ENCODE measurements at regions not wholly inside any gene's neighbourhood (a gene's known extent, or its start where the extent isn't known, plus 50 kb on each side); places are given as distances from the start of the nearest gene placed in this dataset.

DNA sequence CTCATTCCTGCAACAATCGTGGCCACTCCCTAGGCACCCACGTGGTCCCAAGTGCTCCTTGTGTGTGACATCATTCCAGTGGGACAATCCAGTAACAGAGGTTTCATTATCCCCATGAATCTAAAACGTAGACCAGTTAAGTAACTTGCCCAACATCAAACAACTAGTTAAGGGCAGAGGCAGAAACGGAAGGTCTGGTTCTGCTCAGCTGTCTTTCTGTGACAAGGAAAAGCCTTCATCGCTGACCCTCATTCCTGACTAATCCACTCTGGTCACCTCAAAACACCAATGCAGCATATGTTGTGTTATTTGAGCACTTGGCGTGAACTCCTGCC, 261.4 kb upstream of the JARID2 start:
- H3K4me3 ChIP-seq: no peak overlapping the region
- intact Hi-C loops (cut with DNase I; ENCODE audit: low total_unique reads): no loop called here
- H3K27ac ChIP-seq: peak overlapping the region; percentile 9 to 49 (median 44)
- in situ Hi-C loops (cut with MboI; ENCODE audit: low pct_ligation_motif_present in 1 of 4, low pct_unique_long_range_greater_than_20kb in 1 of 4, low sequenced_read_pairs in 3 of 4): no loop called here
- no peaks in the 10 kb centered on the region for H3K36me3 ChIP-seq
- H3K27me3 ChIP-seq: no peaks in the 10 kb centered on the region
- TF ChIP-seq POLR2A (IDR thresholded peaks at IDR 0.05) (no peak), EP300 (IDR thresholded peaks at IDR 0.05; ENCODE audit: low read depth) (no peak), POLR2AphosphoS5 (IDR thresholded peaks at IDR 0.05) (no peak)
- TF ChIP-seq, protein P1, sequence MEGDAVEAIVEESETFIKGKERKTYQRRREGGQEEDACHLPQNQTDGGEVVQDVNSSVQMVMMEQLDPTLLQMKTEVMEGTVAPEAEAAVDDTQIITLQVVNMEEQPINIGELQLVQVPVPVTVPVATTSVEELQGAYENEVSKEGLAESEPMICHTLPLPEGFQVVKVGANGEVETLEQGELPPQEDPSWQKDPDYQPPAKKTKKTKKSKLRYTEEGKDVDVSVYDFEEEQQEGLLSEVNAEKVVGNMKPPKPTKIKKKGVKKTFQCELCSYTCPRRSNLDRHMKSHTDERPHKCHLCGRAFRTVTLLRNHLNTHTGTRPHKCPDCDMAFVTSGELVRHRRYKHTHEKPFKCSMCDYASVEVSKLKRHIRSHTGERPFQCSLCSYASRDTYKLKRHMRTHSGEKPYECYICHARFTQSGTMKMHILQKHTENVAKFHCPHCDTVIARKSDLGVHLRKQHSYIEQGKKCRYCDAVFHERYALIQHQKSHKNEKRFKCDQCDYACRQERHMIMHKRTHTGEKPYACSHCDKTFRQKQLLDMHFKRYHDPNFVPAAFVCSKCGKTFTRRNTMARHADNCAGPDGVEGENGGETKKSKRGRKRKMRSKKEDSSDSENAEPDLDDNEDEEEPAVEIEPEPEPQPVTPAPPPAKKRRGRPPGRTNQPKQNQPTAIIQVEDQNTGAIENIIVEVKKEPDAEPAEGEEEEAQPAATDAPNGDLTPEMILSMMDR (IDR thresholded peaks at IDR 0.05): no peak
- H3K9me3 ChIP-seq: no peaks in the 10 kb centered on the region
- DNase-seq: peak; percentile 79
- peaks cover 5 to 19% (median 8%) of the 10 kb centered on the region in 4 donors for H3K4me1 ChIP-seq
- 22 to 34% methylated on average over 6 of the region's 6 CpGs for WGBS, 2 donors (ENCODE audit: low coverage in 1 of 2)

DNA sequence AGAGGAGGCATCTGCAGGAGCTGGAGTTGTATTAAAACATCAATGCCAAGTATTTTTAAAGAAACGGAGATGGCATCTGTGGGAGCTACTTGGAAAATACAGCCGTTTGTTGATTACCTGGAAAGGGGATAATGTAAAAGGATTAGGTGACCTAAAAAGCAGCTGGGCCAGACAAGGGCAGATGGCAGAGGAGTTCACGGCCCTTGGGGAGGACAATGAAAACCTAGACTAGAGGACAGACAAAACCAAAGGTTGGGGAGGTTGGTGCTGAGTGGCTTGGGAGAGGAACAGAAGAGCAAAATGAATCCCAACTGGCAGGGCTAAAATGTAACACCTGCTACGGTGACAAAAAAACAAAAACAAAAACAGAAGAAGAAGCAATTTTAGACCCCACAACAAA, 260.5 kb upstream of the JARID2 start:
- no peaks in the 10 kb centered on the region for H3K9me3 ChIP-seq
- in situ Hi-C loops (cut with MboI; ENCODE audit: low pct_ligation_motif_present in 1 of 4, low pct_unique_long_range_greater_than_20kb in 1 of 4, low sequenced_read_pairs in 3 of 4): no loop called here
- no peak for TF ChIP-seq POLR2A (IDR thresholded peaks at IDR 0.05)
- TF ChIP-seq POLR2AphosphoS5 (IDR thresholded peaks at IDR 0.05): no peak
- TF ChIP-seq, protein P1 (IDR thresholded peaks at IDR 0.05): no peak
- no peak for TF ChIP-seq EP300 (IDR thresholded peaks at IDR 0.05; ENCODE audit: low read depth)
- H3K27me3 ChIP-seq: no peaks in the 10 kb centered on the region
- no peaks in the 10 kb centered on the region for H3K36me3 ChIP-seq
- no peak for DNase-seq
- intact Hi-C loops (cut with DNase I; ENCODE audit: low total_unique reads): no loop called here
- peaks cover 5 to 19% (median 8%) of the 10 kb centered on the region in 4 donors for H3K4me1 ChIP-seq
- 93 to 94% methylated on average over 3 to 4 of the region's 4 CpGs for WGBS, 2 donors (ENCODE audit: low coverage in 1 of 2)
- no peak overlapping the region for H3K27ac ChIP-seq
- H3K4me3 ChIP-seq: no peak overlapping the region

GRCh38 chr6:14986370-14986769, 259.5 kb upstream of the JARID2 start:
- Histone ChIP-seq H3K36me3 (no peaks in the 10 kb centered on the region), H3K9me3 (no peaks in the 10 kb centered on the region), H3K4me3 (no peak overlapping the region), H3K27ac (no peak overlapping the region), H3K4me1 (peaks cover 5 to 19% (median 8%) of the 10 kb centered on the region in 4 donors), H3K27me3 (no peaks in the 10 kb centered on the region)
- peak; percentile 57 for DNase-seq
- intact Hi-C loops (cut with DNase I; ENCODE audit: low total_unique reads) (no loop called here), in situ Hi-C loops (cut with MboI; ENCODE audit: low pct_ligation_motif_present in 1 of 4, low pct_unique_long_range_greater_than_20kb in 1 of 4, low sequenced_read_pairs in 3 of 4) (no loop called here)
- 51 to 55% methylated on average over 4 to 7 of the region's 7 CpGs for WGBS, 2 donors (ENCODE audit: low coverage in 1 of 2)
- no peak for TF ChIP-seq EP300 (IDR thresholded peaks at IDR 0.05; ENCODE audit: low read depth)
- no peak for TF ChIP-seq POLR2AphosphoS5 (IDR thresholded peaks at IDR 0.05)
- TF ChIP-seq, protein P1 (IDR thresholded peaks at IDR 0.05): no peak
- no peak for TF ChIP-seq POLR2A (IDR thresholded peaks at IDR 0.05)

- peaks cover 5 to 19% (median 8%) of the 10 kb centered on the region in 4 donors for H3K4me1 ChIP-seq
- intact Hi-C loops (cut with DNase I; ENCODE audit: low total_unique reads): no loop called here
- in situ Hi-C loops (cut with MboI; ENCODE audit: low pct_ligation_motif_present in 1 of 4, low pct_unique_long_range_greater_than_20kb in 1 of 4, low sequenced_read_pairs in 3 of 4): no loop called here
- TF ChIP-seq, protein P1 (IDR thresholded peaks at IDR 0.05): no peak
- no peak for TF ChIP-seq EP300 (IDR thresholded peaks at IDR 0.05; ENCODE audit: low read depth)
- TF ChIP-seq POLR2A (IDR thresholded peaks at IDR 0.05): no peak
- TF ChIP-seq POLR2AphosphoS5 (IDR thresholded peaks at IDR 0.05): no peak
- no peak overlapping the region for H3K27ac ChIP-seq
- H3K36me3 ChIP-seq: no peaks in the 10 kb centered on the region
- H3K27me3 ChIP-seq: no peaks in the 10 kb centered on the region
- DNase-seq: no peak
- H3K4me3 ChIP-seq: no peak overlapping the region
- H3K9me3 ChIP-seq: no peaks in the 10 kb centered on the region
- WGBS, 2 donors (ENCODE audit: low coverage in 1 of 2): 83 to 92% methylated on average over 2 to 4 of the region's 4 CpGs
Observed at GRCh38 chr6:14987490-14987889, 258.4 kb upstream of the JARID2 start.
